H1 (cell line): ENCODE measurements at regions not wholly inside any gene's neighbourhood (a gene's known extent, or its start where the extent isn't known, plus 50 kb on each side); places are given as distances from the start of the nearest gene placed in this dataset.

Source experiments
- CTCF ChIA-PET: fragments of 300-600 bp; sonication (Branson Sonifier 250); formaldehyde crosslinking; loops from one replicate; lab custom pipeline; 2021; ENCODE audit not compliant: partially characterized antibody; lab: Charles Lee
- POLR2A ChIA-PET: fragments of 300-600 bp; sonication (Branson Sonifier 250); formaldehyde crosslinking; loops from one replicate; lab custom pipeline; 2021; ENCODE audit warnings: inconsistent platforms; ENCODE audit not compliant: partially characterized antibody; lab: Charles Lee
- DNase-seq, 2 experiments: peaks; one replicate each; pipeline versions ENCODE4 v3.0.0 to v3.0.0-alpha.2; 2010 to 2022; ENCODE audit warnings: low spot score in 2 of 2, low read depth in 1 of 2, mixed read lengths in 1 of 2
- FAIRE-seq: peaks from 2 replicates; lab custom pipeline; 2011; peaks lifted over from hg19 to GRCh38; lab: Jason Lieb, UNC
- H2AFZ ChIP-seq: 2 replicates; pipeline ENCODE4 v1.8.1; 2012; ENCODE audit warnings: low read length, inconsistent platforms
- H2AK5ac ChIP-seq: 2 replicates; pipeline ENCODE4 v1.6.1; 2013; ENCODE audit warnings: low read depth, low read length
- H2BK120ac ChIP-seq: replicated peaks from 2 replicates; pipeline ENCODE3; 2013; ENCODE audit warnings: low read depth, low read length, inconsistent platforms
- H2BK12ac ChIP-seq: 2 replicates; pipeline ENCODE4 v1.6.1; 2013; ENCODE audit warnings: low read depth, low read length
- H2BK15ac ChIP-seq: 2 replicates; pipeline ENCODE4 v1.6.1; 2013; ENCODE audit warnings: low read length
- H2BK20ac ChIP-seq: 2 replicates; pipeline ENCODE4 v1.6.1; 2013; ENCODE audit warnings: low read length
- H2BK5ac ChIP-seq: 2 replicates; pipeline ENCODE4 v1.6.1; 2013; ENCODE audit warnings: low read depth, low read length
- H3K14ac ChIP-seq: 2 replicates; pipeline ENCODE4 v1.6.1; 2013; ENCODE audit warnings: inconsistent platforms; ENCODE audit not compliant: insufficient read length
- H3K18ac ChIP-seq: 2 replicates; pipeline ENCODE4 v1.6.1; 2013; ENCODE audit warnings: low read length; ENCODE audit errors: extremely low read depth
- H3K23ac ChIP-seq: 2 replicates; pipeline ENCODE4 v1.6.1; 2013; ENCODE audit warnings: inconsistent platforms; ENCODE audit not compliant: insufficient read length
- H3K23me2 ChIP-seq: 2 replicates; pipeline ENCODE4 v1.6.1; 2013; ENCODE audit warnings: low read depth, low read length
- H3K27ac ChIP-seq: 2 replicates; pipeline ENCODE4 v1.6.1; 2011; ENCODE audit warnings: low read depth, low read length, inconsistent platforms
- H3K27me3 ChIP-seq, 4 experiments: replicated peaks in 1 of 4; 1 replicate in 1 of 4; 2 replicates in 3 of 4; pipeline versions ENCODE4 v1.6.1 to v1.8.1; 2011 to 2013; ENCODE audit warnings: low read length in 3 of 4, mild to moderate bottlenecking in 3 of 4, inconsistent platforms in 2 of 4, mixed read lengths in 2 of 4, moderate library complexity in 1 of 4; ENCODE audit not compliant: control insufficient read depth in 3 of 4, insufficient read depth in 3 of 4; ENCODE audit errors: extremely low read depth in 1 of 4
- H3K36me3 ChIP-seq, 4 experiments: 2 replicates each; pipeline versions ENCODE4 v1.6.1 to v1.8.1; 2011 to 2013; ENCODE audit warnings: mild to moderate bottlenecking in 4 of 4, low read length in 3 of 4, moderate library complexity in 2 of 4, control low read depth in 1 of 4, inconsistent platforms in 1 of 4; ENCODE audit not compliant: insufficient read depth in 4 of 4, control insufficient read depth in 2 of 4
- H3K4ac ChIP-seq: replicated peaks from 2 replicates; pipeline ENCODE3; 2013; ENCODE audit warnings: low read length, low read depth, mixed read lengths, inconsistent platforms; ENCODE audit not compliant: insufficient read length
- H3K4me1 ChIP-seq, 4 experiments: replicated peaks in 1 of 4; 1 replicate in 1 of 4; 2 replicates in 3 of 4; pipeline versions ENCODE4 v1.6.1 to v1.8.1; 2011 to 2013; ENCODE audit warnings: low read length in 3 of 4, inconsistent platforms in 2 of 4, mixed read lengths in 1 of 4; ENCODE audit not compliant: insufficient read depth in 4 of 4, control insufficient read depth in 3 of 4
- H3K4me2 ChIP-seq, 2 experiments: 2 replicates each; pipeline versions ENCODE4 v1.6.1 to v1.8.1; 2011 to 2013; ENCODE audit warnings: low read depth in 2 of 2, low read length in 2 of 2, control low read depth in 1 of 2, inconsistent platforms in 1 of 2, mild to moderate bottlenecking in 1 of 2; ENCODE audit not compliant: insufficient read depth in 1 of 2
- H3K4me3 ChIP-seq, 4 experiments: fragments of 200-600, 300-600 bp in 1 of 4; sonication (generic), shearing (Covaris generic), sonication (Bioruptor Twin) in 1 of 4; 2 replicates each; pipeline versions ENCODE4 v1.5.1 to v1.8.1; 2011 to 2016; ENCODE audit warnings: low read length in 4 of 4, low read depth in 3 of 4, control low read depth in 2 of 4, inconsistent platforms in 2 of 4, mild to moderate bottlenecking in 2 of 4, mixed read lengths in 1 of 4, moderate library complexity in 1 of 4; ENCODE audit not compliant: insufficient read depth in 2 of 4; ENCODE audit errors: extremely low read depth in 1 of 4
- H3K56ac ChIP-seq: replicated peaks from 2 replicates; pipeline ENCODE3; 2013; ENCODE audit warnings: low read depth, mild to moderate bottlenecking, mixed read lengths, low read length, inconsistent platforms; ENCODE audit not compliant: insufficient read length
- H3K79me1 ChIP-seq: 2 replicates; pipeline ENCODE4 v1.6.1; 2013; ENCODE audit warnings: low read depth, low read length, control low read depth
- H3K79me2 ChIP-seq, 2 experiments: 2 replicates each; pipeline versions ENCODE4 v1.6.1 to v1.8.1; 2012 to 2013; ENCODE audit warnings: low read length in 2 of 2, mild to moderate bottlenecking in 2 of 2, inconsistent platforms in 1 of 2; ENCODE audit not compliant: insufficient read depth in 2 of 2, control insufficient read depth in 1 of 2
- H3K9ac ChIP-seq, 4 experiments: replicated peaks in 1 of 4; 1 replicate in 1 of 4; 2 replicates in 3 of 4; pipeline versions ENCODE4 v1.6.1 to v1.8.1; 2011 to 2013; ENCODE audit warnings: low read depth in 3 of 4, low read length in 3 of 4, control low read depth in 2 of 4, mild to moderate bottlenecking in 2 of 4, moderate library complexity in 2 of 4, inconsistent platforms in 1 of 4; ENCODE audit errors: extremely low read depth in 1 of 4
- H3K9me3 ChIP-seq, 2 experiments: 2 replicates each; pipeline versions ENCODE4 v1.6.1 to v1.8.1; 2012 to 2013; ENCODE audit warnings: mild to moderate bottlenecking in 2 of 2, moderate library complexity in 2 of 2, control low read depth in 1 of 2, inconsistent platforms in 1 of 2, low read depth in 1 of 2, low read length in 1 of 2, mixed read lengths in 1 of 2; ENCODE audit not compliant: insufficient read depth in 2 of 2
- H4K20me1 ChIP-seq, 2 experiments: replicated peaks in 1 of 2; 2 replicates each; pipeline versions ENCODE3 to v1.8.1; 2011 to 2013; ENCODE audit warnings: inconsistent platforms in 2 of 2, low read length in 2 of 2, mild to moderate bottlenecking in 1 of 2; ENCODE audit not compliant: insufficient read depth in 2 of 2, control insufficient read depth in 1 of 2
- H4K5ac ChIP-seq: 2 replicates; pipeline ENCODE4 v1.6.1; 2013; ENCODE audit warnings: low read length, low read depth, mixed read lengths, inconsistent platforms; ENCODE audit not compliant: insufficient read length
- H4K8ac ChIP-seq: 2 replicates; pipeline ENCODE4 v1.8.0; 2013; ENCODE audit warnings: mild to moderate bottlenecking, moderate library complexity, low read length, inconsistent platforms; ENCODE audit not compliant: insufficient read depth; ENCODE audit errors: extremely low read depth
- H4K91ac ChIP-seq: replicated peaks from 2 replicates; pipeline ENCODE3; 2013; ENCODE audit warnings: low read length, mixed read lengths, inconsistent platforms; ENCODE audit not compliant: insufficient read length
- E2F6 ChIP-seq: IDR thresholded peaks from 2 replicates; pipeline ENCODE4 v1.6.1; 2012; ENCODE audit warnings: inconsistent platforms
- EP300 ChIP-seq, 2 experiments: IDR thresholded peaks; 1 replicate in 1 of 2; 2 replicates in 1 of 2; pipeline ENCODE4 v1.6.1; 2011 to 2012; ENCODE audit warnings: low read depth in 2 of 2, low read length in 2 of 2, mild to moderate bottlenecking in 2 of 2, borderline replicate concordance in 1 of 2, inconsistent platforms in 1 of 2, moderate library complexity in 1 of 2
- MAX ChIP-seq: IDR thresholded peaks from 2 replicates; pipeline ENCODE4 v1.6.1; 2012; ENCODE audit warnings: inconsistent platforms
- POU5F1 ChIP-seq: IDR thresholded peaks from 2 replicates; pipeline ENCODE4 v1.6.1; 2011; ENCODE audit warnings: low read depth, mild to moderate bottlenecking, low read length, moderate library complexity
- WGBS, 2 experiments: shearing (Covaris generic) in 1 of 2; methylation state at CpG; one replicate each; pipeline versions ENCODE4 v1.1.6 to v1.1.7; 2013 to 2015; ENCODE audit warnings: low lambda C conversion rate in 2 of 2, mixed read lengths in 2 of 2, inconsistent platforms in 1 of 2, low coverage in 1 of 2, missing lambda C conversion rate in 1 of 2; ENCODE audit not compliant: insufficient replicate concordance in 2 of 2, insufficient coverage in 1 of 2, insufficient read length in 1 of 2; ENCODE audit errors: extremely low coverage in 1 of 2, missing lambda C conversion rate in 1 of 2; 5-methylcytosine and 5-hydroxymethylcytosine counted together

GRCh38 chr15:27665002-27665401 is 434.1 kb downstream of the OCA2 start:
- Histone ChIP-seq H2BK15ac (no peak overlapping the region), H3K56ac (no peak overlapping the region), H3K36me3 (no peaks in the 10 kb centered on the region), H3K27ac (no peak overlapping the region), H2BK12ac (no peak overlapping the region), H3K23me2 (no peaks in the 10 kb centered on the region), H3K23ac (no peak overlapping the region), H3K79me1 (no peaks in the 10 kb centered on the region), H3K27me3 (no peaks in the 10 kb centered on the region), H3K4ac (no peak overlapping the region), H3K9me3 (peaks cover 0 to 9% of the 10 kb centered on the region in 2 experiments; a peak in 1 of 4 replicates), H2AFZ (no peak overlapping the region), H4K8ac (no peak overlapping the region), H3K4me1 (no peaks in the 10 kb centered on the region), H2BK120ac (no peak overlapping the region), H4K5ac (no peak overlapping the region), H4K91ac (no peak overlapping the region), H3K4me3 (no peak overlapping the region), H3K14ac (no peak overlapping the region), H2BK20ac (no peak overlapping the region), H3K79me2 (no peaks in the 10 kb centered on the region), H3K9ac (no peak overlapping the region), H3K4me2 (no peak overlapping the region), H2BK5ac (no peak overlapping the region), H3K18ac (no peak overlapping the region)
- FAIRE-seq (no peak), DNase-seq (no peak)
- ChIA-PET CTCF (interaction anchor here (1.0 to 1.3 kb wide), 2 partner anchors 9 to 17 kb away, joined by 3 to 6 read pairs; no protein-coding TSS in a partner anchor), POLR2A (no interaction called here)
- WGBS, 2 experiments = 90% methylated on average over 5 of the region's 5 CpGs; no CpG with 5 or more reads in 1 of the 2 experiments
- TF ChIP-seq MAX (no peak), EP300 (IDR thresholded peaks at IDR 0.05; ENCODE audit: borderline replicate concordance in 1 of 2, low read depth in 2 of 2, low read length in 2 of 2) (no peak), POU5F1 (no peak), E2F6 (no peak)
- TF ChIP-seq, all 59 proteins: peak for 0
- Histone ChIP-seq H2AK5ac (no peak overlapping the region), H4K20me1 (no peaks in the 10 kb centered on the region)
